Lung (tissue), 11 donors: ENCODE measurements at regions not wholly inside any gene's neighbourhood (a gene's known extent, or its start where the extent isn't known, plus 50 kb on each side); places are given as distances from the start of the nearest gene placed in this dataset.

Source experiments
- ATAC-seq: fragments of 200-7000 bp; cut with Tn5 transposase; one replicate; pipeline ENCODE4 v1.9.1; 2020; ENCODE audit warnings: moderate number of reproducible peaks; ENCODE audit not compliant: insufficient read depth, low FRiP score
- DNase-seq, 3 donors: peaks; one replicate each; pipeline ENCODE4 v3.0.0-alpha.2; 2013 to 2017
- H3K27ac ChIP-seq, 2 donors: one replicate each; pipeline ENCODE4 v1.5.1; 2013; ENCODE audit warnings: mild to moderate bottlenecking in 2 of 2, moderate library complexity in 2 of 2, control low read depth in 1 of 2, inconsistent platforms in 1 of 2, low read depth in 1 of 2, low read length in 1 of 2
- H3K27me3 ChIP-seq, 3 donors: one replicate each; pipeline ENCODE4 v1.5.1; 2013; ENCODE audit warnings: low read length in 2 of 3; ENCODE audit not compliant: control insufficient read depth in 3 of 3, insufficient read depth in 3 of 3
- H3K36me3 ChIP-seq, 4 donors: one replicate each; pipeline ENCODE4 v1.5.1; 2013; ENCODE audit warnings: low read length in 4 of 4, mild to moderate bottlenecking in 1 of 4, moderate library complexity in 1 of 4; ENCODE audit not compliant: control insufficient read depth in 4 of 4, insufficient read depth in 4 of 4
- H3K4me1 ChIP-seq, 5 donors: one replicate each; pipeline ENCODE4 v1.5.1; 2013; ENCODE audit warnings: low read length in 5 of 5, mild to moderate bottlenecking in 2 of 5, moderate library complexity in 1 of 5; ENCODE audit not compliant: control insufficient read depth in 5 of 5, insufficient read depth in 5 of 5
- H3K4me3 ChIP-seq: one replicate; pipeline ENCODE4 v1.5.1; 2013; ENCODE audit warnings: mild to moderate bottlenecking, control low read depth, moderate library complexity
- H3K9ac ChIP-seq, 2 donors: one replicate each; pipeline ENCODE4 v1.5.1; 2013; ENCODE audit warnings: low read length in 2 of 2, control low read depth in 1 of 2; ENCODE audit not compliant: insufficient read depth in 1 of 2
- H3K9me3 ChIP-seq, 4 donors: one replicate each; pipeline ENCODE4 v1.5.1; 2013; ENCODE audit warnings: low read length in 3 of 4, mild to moderate bottlenecking in 1 of 4, moderate library complexity in 1 of 4; ENCODE audit not compliant: control insufficient read depth in 4 of 4, insufficient read depth in 3 of 4
- WGBS, 2 donors: extraction: QIAGEN DNeasy Blood & Tissue Kit; methylation state at CpG; one replicate each; pipeline ENCODE4 v1.1.7; 2013; 5-methylcytosine and 5-hydroxymethylcytosine counted together
- TF ChIP-seq, protein P1 (sequence below): IDR thresholded peaks from 2 replicates; pipeline ENCODE4 v1.5.1; 2012; ENCODE audit warnings: mild to moderate bottlenecking; ENCODE audit errors: control extremely low read depth, extremely low read depth
- donor health status: control.
- donor health status: control.
- donor health status: Bipolar disorder and iron deficiency.
- donor health status: healthy.
- donor health status: DM: yes; HTN: yes; CAD: no.

DNA sequence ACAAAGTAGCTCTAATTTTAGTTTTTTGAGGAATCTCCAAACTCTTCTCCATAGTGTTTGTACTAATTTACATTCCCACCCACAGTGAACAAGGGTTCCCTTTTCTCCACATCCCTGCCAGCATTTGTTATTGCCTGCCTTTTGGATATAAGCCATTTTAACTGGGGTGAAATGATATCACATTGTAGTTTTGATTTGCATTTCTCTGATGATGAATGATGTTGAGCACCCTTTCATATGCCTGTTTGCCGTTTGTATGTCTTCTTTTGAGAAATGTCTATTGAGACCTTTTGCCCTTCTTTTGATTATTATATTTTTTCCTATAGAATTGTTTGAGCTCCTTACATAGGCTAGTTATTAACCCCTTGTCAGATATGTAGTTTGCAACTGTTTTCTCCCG, 239.9 kb upstream of the TPM1 start:
- TF ChIP-seq, protein P1, sequence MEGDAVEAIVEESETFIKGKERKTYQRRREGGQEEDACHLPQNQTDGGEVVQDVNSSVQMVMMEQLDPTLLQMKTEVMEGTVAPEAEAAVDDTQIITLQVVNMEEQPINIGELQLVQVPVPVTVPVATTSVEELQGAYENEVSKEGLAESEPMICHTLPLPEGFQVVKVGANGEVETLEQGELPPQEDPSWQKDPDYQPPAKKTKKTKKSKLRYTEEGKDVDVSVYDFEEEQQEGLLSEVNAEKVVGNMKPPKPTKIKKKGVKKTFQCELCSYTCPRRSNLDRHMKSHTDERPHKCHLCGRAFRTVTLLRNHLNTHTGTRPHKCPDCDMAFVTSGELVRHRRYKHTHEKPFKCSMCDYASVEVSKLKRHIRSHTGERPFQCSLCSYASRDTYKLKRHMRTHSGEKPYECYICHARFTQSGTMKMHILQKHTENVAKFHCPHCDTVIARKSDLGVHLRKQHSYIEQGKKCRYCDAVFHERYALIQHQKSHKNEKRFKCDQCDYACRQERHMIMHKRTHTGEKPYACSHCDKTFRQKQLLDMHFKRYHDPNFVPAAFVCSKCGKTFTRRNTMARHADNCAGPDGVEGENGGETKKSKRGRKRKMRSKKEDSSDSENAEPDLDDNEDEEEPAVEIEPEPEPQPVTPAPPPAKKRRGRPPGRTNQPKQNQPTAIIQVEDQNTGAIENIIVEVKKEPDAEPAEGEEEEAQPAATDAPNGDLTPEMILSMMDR, result no peak
- no peaks in the 10 kb centered on the region for H3K9me3 ChIP-seq
- peaks cover 0 to 12% (median 7%) of the 10 kb centered on the region in 4 donors for H3K36me3 ChIP-seq
- H3K27me3 ChIP-seq, result no peaks in the 10 kb centered on the region
- ATAC-seq (no peak), DNase-seq (no peak)
- H3K4me3 ChIP-seq, result no peak overlapping the region
- 85 to 97% methylated on average over 2 of the region's 2 CpGs for WGBS, 2 donors
- no peak overlapping the region for H3K9ac ChIP-seq
- no peak overlapping the region for H3K27ac ChIP-seq
- no peaks in the 10 kb centered on the region for H3K4me1 ChIP-seq

DNA sequence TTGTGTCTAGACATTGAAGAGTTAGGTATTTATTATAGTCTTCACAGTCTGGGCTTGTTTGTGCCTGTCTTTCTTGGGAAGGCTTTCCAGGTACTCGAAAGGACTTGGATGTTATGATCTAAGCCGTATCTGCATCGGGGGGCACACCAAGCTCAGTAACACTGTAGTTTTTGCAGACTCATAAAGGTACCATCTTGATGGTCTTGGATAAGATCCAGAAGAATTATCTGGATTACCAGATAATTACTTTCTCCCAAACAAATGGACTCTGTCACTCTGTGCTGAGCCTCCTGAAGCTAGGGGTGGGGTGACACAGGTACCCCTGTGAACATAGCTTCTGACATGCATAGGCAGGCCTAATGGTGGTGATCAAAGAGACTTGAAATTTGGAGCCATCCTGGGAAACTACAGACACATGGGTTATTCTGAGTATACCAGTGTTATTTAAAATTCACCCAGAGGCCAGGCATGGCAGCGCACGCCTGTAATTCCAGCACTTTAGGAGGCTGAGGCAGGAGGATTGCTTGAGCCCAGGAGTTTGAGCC, 238.6 kb upstream of the TPM1 start:
- Histone ChIP-seq H3K4me3 (no peak overlapping the region), H3K9ac (no peak overlapping the region), H3K4me1 (no peaks in the 10 kb centered on the region), H3K9me3 (no peaks in the 10 kb centered on the region), H3K27me3 (no peaks in the 10 kb centered on the region), H3K36me3 (peaks cover 0 to 12% (median 7%) of the 10 kb centered on the region in 4 donors), H3K27ac (no peak overlapping the region)
- 96 to 100% methylated on average over 5 of the region's 5 CpGs for WGBS, 2 donors
- TF ChIP-seq, protein P1, result no peak
- ATAC-seq, result no peak
- no peak for DNase-seq

DNA sequence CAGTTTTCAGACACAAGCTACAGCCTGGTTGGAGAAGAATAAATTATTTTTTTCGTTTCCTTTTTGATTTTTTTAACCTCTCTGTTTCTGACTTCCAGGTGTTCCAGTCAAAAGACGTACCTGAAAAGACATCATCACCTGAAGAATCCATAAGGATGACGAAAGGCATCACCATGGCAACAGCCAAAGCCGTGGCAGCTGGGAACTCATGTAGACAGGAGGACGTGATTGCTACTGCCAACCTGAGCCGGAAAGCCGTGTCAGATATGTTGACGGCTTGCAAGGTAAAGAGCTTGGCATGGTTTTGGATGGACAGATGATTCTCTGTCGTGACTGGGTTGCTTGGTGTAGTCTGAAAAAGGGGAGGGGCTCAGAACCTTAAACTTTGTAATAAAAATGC, 237.0 kb upstream of the TPM1 start:
- Histone ChIP-seq H3K4me3 (no peak overlapping the region), H3K9me3 (no peaks in the 10 kb centered on the region), H3K36me3 (peaks cover 0 to 12% (median 6%) of the 10 kb centered on the region in 4 donors), H3K27ac (no peak overlapping the region), H3K4me1 (no peaks in the 10 kb centered on the region), H3K27me3 (no peaks in the 10 kb centered on the region), H3K9ac (no peak overlapping the region)
- TF ChIP-seq, protein P1, result no peak
- 92 to 93% methylated on average over 9 of the region's 9 CpGs for WGBS, 2 donors
- DNase-seq (no peak), ATAC-seq (no peak)

DNA sequence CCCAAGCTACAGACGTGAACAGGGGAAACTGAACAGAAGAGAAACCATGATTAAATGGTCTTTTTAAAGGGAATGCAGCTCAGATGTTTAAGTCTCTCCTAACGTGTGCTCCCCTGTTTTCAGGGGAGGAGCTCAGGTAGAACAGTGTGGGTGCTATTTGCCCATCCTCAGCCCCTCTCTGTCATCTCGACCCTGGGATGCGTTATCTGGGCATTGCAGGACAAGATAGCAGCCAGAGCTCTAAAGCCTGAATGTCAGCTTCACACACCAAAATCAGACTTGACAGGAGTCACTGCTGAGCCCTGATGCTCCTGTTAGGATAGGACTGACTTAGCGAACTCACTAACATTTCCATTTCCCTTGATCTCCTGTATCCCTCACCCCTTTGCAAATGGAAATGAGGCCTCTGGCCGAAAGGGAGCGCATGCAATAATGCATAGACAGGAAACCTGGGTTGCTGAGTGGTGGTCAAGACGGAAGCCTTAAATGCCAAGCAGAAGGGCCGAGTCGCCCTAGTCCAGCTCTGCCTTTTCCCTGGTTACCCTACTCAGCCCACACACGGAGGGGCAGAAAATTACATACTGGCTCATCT, 234.9 kb upstream of the TPM1 start:
- no peak for DNase-seq
- Histone ChIP-seq H3K27ac (no peak overlapping the region), H3K9ac (no peak overlapping the region), H3K36me3 (peaks cover 0 to 9% (median 4%) of the 10 kb centered on the region in 4 donors), H3K4me1 (no peaks in the 10 kb centered on the region), H3K27me3 (no peaks in the 10 kb centered on the region), H3K4me3 (no peak overlapping the region), H3K9me3 (no peaks in the 10 kb centered on the region)
- ATAC-seq, result no peak
- WGBS, 2 donors, result 92 to 93% methylated on average over 11 of the region's 11 CpGs
- TF ChIP-seq, protein P1, result no peak
